H1 (cell line): ENCODE measurements at regions not wholly inside any gene's neighbourhood (a gene's known extent, or its start where the extent isn't known, plus 50 kb on each side); places are given as distances from the start of the nearest gene placed in this dataset.

Experiments
- CTCF ChIA-PET: fragments of 300-600 bp; sonication (Branson Sonifier 250); formaldehyde crosslinking; loops from one replicate; lab custom pipeline; 2021; ENCODE audit not compliant: partially characterized antibody; lab: Charles Lee
- POLR2A ChIA-PET: fragments of 300-600 bp; sonication (Branson Sonifier 250); formaldehyde crosslinking; loops from one replicate; lab custom pipeline; 2021; ENCODE audit warnings: inconsistent platforms; ENCODE audit not compliant: partially characterized antibody; lab: Charles Lee
- DNase-seq, 2 experiments: peaks; one replicate each; pipeline versions ENCODE4 v3.0.0 to v3.0.0-alpha.2; 2010 to 2022; ENCODE audit warnings: low spot score in 2 of 2, low read depth in 1 of 2, mixed read lengths in 1 of 2
- FAIRE-seq: peaks from 2 replicates; lab custom pipeline; 2011; peaks lifted over from hg19 to GRCh38; lab: Jason Lieb, UNC
- H2AFZ ChIP-seq: 2 replicates; pipeline ENCODE4 v1.8.1; 2012; ENCODE audit warnings: low read length, inconsistent platforms
- H2AK5ac ChIP-seq: 2 replicates; pipeline ENCODE4 v1.6.1; 2013; ENCODE audit warnings: low read depth, low read length
- H2BK120ac ChIP-seq: replicated peaks from 2 replicates; pipeline ENCODE3; 2013; ENCODE audit warnings: low read depth, low read length, inconsistent platforms
- H2BK12ac ChIP-seq: 2 replicates; pipeline ENCODE4 v1.6.1; 2013; ENCODE audit warnings: low read depth, low read length
- H2BK15ac ChIP-seq: 2 replicates; pipeline ENCODE4 v1.6.1; 2013; ENCODE audit warnings: low read length
- H2BK20ac ChIP-seq: 2 replicates; pipeline ENCODE4 v1.6.1; 2013; ENCODE audit warnings: low read length
- H2BK5ac ChIP-seq: 2 replicates; pipeline ENCODE4 v1.6.1; 2013; ENCODE audit warnings: low read depth, low read length
- H3K14ac ChIP-seq: 2 replicates; pipeline ENCODE4 v1.6.1; 2013; ENCODE audit warnings: inconsistent platforms; ENCODE audit not compliant: insufficient read length
- H3K18ac ChIP-seq: 2 replicates; pipeline ENCODE4 v1.6.1; 2013; ENCODE audit warnings: low read length; ENCODE audit errors: extremely low read depth
- H3K23ac ChIP-seq: 2 replicates; pipeline ENCODE4 v1.6.1; 2013; ENCODE audit warnings: inconsistent platforms; ENCODE audit not compliant: insufficient read length
- H3K23me2 ChIP-seq: 2 replicates; pipeline ENCODE4 v1.6.1; 2013; ENCODE audit warnings: low read depth, low read length
- H3K27ac ChIP-seq: 2 replicates; pipeline ENCODE4 v1.6.1; 2011; ENCODE audit warnings: low read depth, low read length, inconsistent platforms
- H3K27me3 ChIP-seq, 4 experiments: replicated peaks in 1 of 4; 1 replicate in 1 of 4; 2 replicates in 3 of 4; pipeline versions ENCODE4 v1.6.1 to v1.8.1; 2011 to 2013; ENCODE audit warnings: low read length in 3 of 4, mild to moderate bottlenecking in 3 of 4, inconsistent platforms in 2 of 4, mixed read lengths in 2 of 4, moderate library complexity in 1 of 4; ENCODE audit not compliant: control insufficient read depth in 3 of 4, insufficient read depth in 3 of 4; ENCODE audit errors: extremely low read depth in 1 of 4
- H3K36me3 ChIP-seq, 4 experiments: 2 replicates each; pipeline versions ENCODE4 v1.6.1 to v1.8.1; 2011 to 2013; ENCODE audit warnings: mild to moderate bottlenecking in 4 of 4, low read length in 3 of 4, moderate library complexity in 2 of 4, control low read depth in 1 of 4, inconsistent platforms in 1 of 4; ENCODE audit not compliant: insufficient read depth in 4 of 4, control insufficient read depth in 2 of 4
- H3K4ac ChIP-seq: replicated peaks from 2 replicates; pipeline ENCODE3; 2013; ENCODE audit warnings: low read length, low read depth, mixed read lengths, inconsistent platforms; ENCODE audit not compliant: insufficient read length
- H3K4me1 ChIP-seq, 4 experiments: replicated peaks in 1 of 4; 1 replicate in 1 of 4; 2 replicates in 3 of 4; pipeline versions ENCODE4 v1.6.1 to v1.8.1; 2011 to 2013; ENCODE audit warnings: low read length in 3 of 4, inconsistent platforms in 2 of 4, mixed read lengths in 1 of 4; ENCODE audit not compliant: insufficient read depth in 4 of 4, control insufficient read depth in 3 of 4
- H3K4me2 ChIP-seq, 2 experiments: 2 replicates each; pipeline versions ENCODE4 v1.6.1 to v1.8.1; 2011 to 2013; ENCODE audit warnings: low read depth in 2 of 2, low read length in 2 of 2, control low read depth in 1 of 2, inconsistent platforms in 1 of 2, mild to moderate bottlenecking in 1 of 2; ENCODE audit not compliant: insufficient read depth in 1 of 2
- H3K4me3 ChIP-seq, 4 experiments: fragments of 200-600, 300-600 bp in 1 of 4; sonication (generic), shearing (Covaris generic), sonication (Bioruptor Twin) in 1 of 4; 2 replicates each; pipeline versions ENCODE4 v1.5.1 to v1.8.1; 2011 to 2016; ENCODE audit warnings: low read length in 4 of 4, low read depth in 3 of 4, control low read depth in 2 of 4, inconsistent platforms in 2 of 4, mild to moderate bottlenecking in 2 of 4, mixed read lengths in 1 of 4, moderate library complexity in 1 of 4; ENCODE audit not compliant: insufficient read depth in 2 of 4; ENCODE audit errors: extremely low read depth in 1 of 4
- H3K56ac ChIP-seq: replicated peaks from 2 replicates; pipeline ENCODE3; 2013; ENCODE audit warnings: low read depth, mild to moderate bottlenecking, mixed read lengths, low read length, inconsistent platforms; ENCODE audit not compliant: insufficient read length
- H3K79me1 ChIP-seq: 2 replicates; pipeline ENCODE4 v1.6.1; 2013; ENCODE audit warnings: low read depth, low read length, control low read depth
- H3K79me2 ChIP-seq, 2 experiments: 2 replicates each; pipeline versions ENCODE4 v1.6.1 to v1.8.1; 2012 to 2013; ENCODE audit warnings: low read length in 2 of 2, mild to moderate bottlenecking in 2 of 2, inconsistent platforms in 1 of 2; ENCODE audit not compliant: insufficient read depth in 2 of 2, control insufficient read depth in 1 of 2
- H3K9ac ChIP-seq, 4 experiments: replicated peaks in 1 of 4; 1 replicate in 1 of 4; 2 replicates in 3 of 4; pipeline versions ENCODE4 v1.6.1 to v1.8.1; 2011 to 2013; ENCODE audit warnings: low read depth in 3 of 4, low read length in 3 of 4, control low read depth in 2 of 4, mild to moderate bottlenecking in 2 of 4, moderate library complexity in 2 of 4, inconsistent platforms in 1 of 4; ENCODE audit errors: extremely low read depth in 1 of 4
- H3K9me3 ChIP-seq, 2 experiments: 2 replicates each; pipeline versions ENCODE4 v1.6.1 to v1.8.1; 2012 to 2013; ENCODE audit warnings: mild to moderate bottlenecking in 2 of 2, moderate library complexity in 2 of 2, control low read depth in 1 of 2, inconsistent platforms in 1 of 2, low read depth in 1 of 2, low read length in 1 of 2, mixed read lengths in 1 of 2; ENCODE audit not compliant: insufficient read depth in 2 of 2
- H4K20me1 ChIP-seq, 2 experiments: replicated peaks in 1 of 2; 2 replicates each; pipeline versions ENCODE3 to v1.8.1; 2011 to 2013; ENCODE audit warnings: inconsistent platforms in 2 of 2, low read length in 2 of 2, mild to moderate bottlenecking in 1 of 2; ENCODE audit not compliant: insufficient read depth in 2 of 2, control insufficient read depth in 1 of 2
- H4K5ac ChIP-seq: 2 replicates; pipeline ENCODE4 v1.6.1; 2013; ENCODE audit warnings: low read length, low read depth, mixed read lengths, inconsistent platforms; ENCODE audit not compliant: insufficient read length
- H4K8ac ChIP-seq: 2 replicates; pipeline ENCODE4 v1.8.0; 2013; ENCODE audit warnings: mild to moderate bottlenecking, moderate library complexity, low read length, inconsistent platforms; ENCODE audit not compliant: insufficient read depth; ENCODE audit errors: extremely low read depth
- H4K91ac ChIP-seq: replicated peaks from 2 replicates; pipeline ENCODE3; 2013; ENCODE audit warnings: low read length, mixed read lengths, inconsistent platforms; ENCODE audit not compliant: insufficient read length
- CTCF ChIP-seq, 3 experiments: IDR thresholded peaks; 1 replicate in 2 of 3; 2 replicates in 1 of 3; pipeline versions ENCODE4 v1.5.1 to v1.6.1; 2011; ENCODE audit warnings: low read length in 3 of 3, mild to moderate bottlenecking in 3 of 3, inconsistent platforms in 2 of 3, low read depth in 1 of 3, moderate library complexity in 1 of 3; ENCODE audit not compliant: insufficient read depth in 1 of 3; ENCODE audit errors: control extremely low read depth in 1 of 3
- RNF2 ChIP-seq: fragments of 200-900, 300-1000 bp; sonication (generic); IDR thresholded peaks from 2 replicates; pipeline ENCODE4 v1.7.1; 2016; ENCODE audit warnings: borderline replicate concordance, low read depth, mild to moderate bottlenecking, antibody characterized with exemption, low read length; ENCODE audit not compliant: poor library complexity, severe bottlenecking; ENCODE audit errors: missing control alignments
- TCF12 ChIP-seq: IDR thresholded peaks from 2 replicates; pipeline ENCODE4 v1.6.1; 2011; ENCODE audit warnings: low read depth, mild to moderate bottlenecking, low read length
- TEAD4 ChIP-seq: IDR thresholded peaks from 2 replicates; pipeline ENCODE4 v1.6.1; 2012; ENCODE audit warnings: low read depth, low read length, inconsistent platforms, mixed read lengths
- WGBS, 2 experiments: shearing (Covaris generic) in 1 of 2; methylation state at CpG; one replicate each; pipeline versions ENCODE4 v1.1.6 to v1.1.7; 2013 to 2015; ENCODE audit warnings: low lambda C conversion rate in 2 of 2, mixed read lengths in 2 of 2, inconsistent platforms in 1 of 2, low coverage in 1 of 2, missing lambda C conversion rate in 1 of 2; ENCODE audit not compliant: insufficient replicate concordance in 2 of 2, insufficient coverage in 1 of 2, insufficient read length in 1 of 2; ENCODE audit errors: extremely low coverage in 1 of 2, missing lambda C conversion rate in 1 of 2; 5-methylcytosine and 5-hydroxymethylcytosine counted together

GRCh38 chr12:33052141-33053051, 155.8 kb upstream of the PKP2 start:
- POLR2A ChIA-PET: no interaction called here
- H2BK12ac ChIP-seq: no peak overlapping the region
- no peak for FAIRE-seq

More at GRCh38 chr12:33052141-33053051, 155.8 kb upstream of the PKP2 start:
- no peak overlapping the region for H3K56ac ChIP-seq
- H2BK120ac ChIP-seq: no peak overlapping the region
- no peak overlapping the region for H3K18ac ChIP-seq
- H2BK20ac ChIP-seq: no peak overlapping the region
- H3K14ac ChIP-seq: no peak overlapping the region
- 93% methylated on average over 27 of the region's 41 CpGs; no CpG with 5 or more reads in 1 of the 2 experiments for WGBS, 2 experiments
- H4K20me1 ChIP-seq: no peaks in the 10 kb centered on the region
- no peaks in the 10 kb centered on the region for H3K9me3 ChIP-seq
- no peaks in the 10 kb centered on the region for H3K79me1 ChIP-seq
- no peak overlapping the region for H2AK5ac ChIP-seq
- no peaks in the 10 kb centered on the region for H3K36me3 ChIP-seq
- H3K27ac ChIP-seq: no peak overlapping the region
- H3K4me1 ChIP-seq: peaks cover 0 to 5% (median 4%) of the 10 kb centered on the region in 4 experiments; a peak in 3 of 7 replicates
- no peak for DNase-seq
- CTCF ChIA-PET: no interaction called here
- H3K27me3 ChIP-seq: no peaks in the 10 kb centered on the region
- H4K91ac ChIP-seq: no peak overlapping the region
- no peak overlapping the region for H3K9ac ChIP-seq
- no peak overlapping the region for H4K5ac ChIP-seq
- no peak overlapping the region for H3K23ac ChIP-seq
- no peak overlapping the region for H2BK15ac ChIP-seq
- no peak overlapping the region for H4K8ac ChIP-seq
- no peak overlapping the region for H2BK5ac ChIP-seq
- no peak for TF ChIP-seq RNF2
- no peak for TF ChIP-seq TEAD4
- no peak for TF ChIP-seq CTCF (IDR thresholded peaks at IDR 0.05; ENCODE audit: control extremely low read depth in 1 of 3, insufficient read depth in 1 of 3, low read depth in 1 of 3, low read length in 3 of 3)
- no peak for TF ChIP-seq TCF12
- H2AFZ ChIP-seq: no peak overlapping the region
- no peaks in the 10 kb centered on the region for H3K79me2 ChIP-seq
- H3K4ac ChIP-seq: no peak overlapping the region
- no peak overlapping the region for H3K4me3 ChIP-seq
- no peaks in the 10 kb centered on the region for H3K23me2 ChIP-seq
- H3K4me2 ChIP-seq: no peak overlapping the region
